BLaER1 treated with 17β-estradiol and CSF1 and Interleukin-3, amounts not matched to agents 10 nM and 100 nM (cell line): ENCODE measurements at regions not wholly inside any gene's neighbourhood (a gene's known extent, or its start where the extent isn't known, plus 50 kb on each side); places are given as distances from the start of the nearest gene placed in this dataset.

ENCODE experiments used
- H3K27ac ChIP-seq, 11 experiments: shearing (Covaris generic); formaldehyde crosslinking; 2 replicates each; pipeline ENCODE4 v1.8.1; 2022
- H3K27me3 ChIP-seq, 11 experiments: shearing (Covaris generic); formaldehyde crosslinking; 2 replicates each; pipeline ENCODE4 v1.8.1; 2022
- H3K36me3 ChIP-seq, 11 experiments: shearing (Covaris generic); formaldehyde crosslinking; 2 replicates each; pipeline ENCODE4 v1.8.1; 2022
- H3K4me1 ChIP-seq, 10 experiments: shearing (Covaris generic); formaldehyde crosslinking; 2 replicates each; pipeline ENCODE4 v1.8.1; 2022
- H3K4me2 ChIP-seq, 11 experiments: shearing (Covaris generic); formaldehyde crosslinking; 2 replicates each; pipeline ENCODE4 v1.8.1; 2022
- H3K4me3 ChIP-seq, 10 experiments: shearing (Covaris generic); formaldehyde crosslinking; 2 replicates each; pipeline ENCODE4 v1.8.1; 2022
- H3K9ac ChIP-seq, 11 experiments: shearing (Covaris generic); formaldehyde crosslinking; 2 replicates each; pipeline ENCODE4 v1.8.1; 2022
- H3K9me3 ChIP-seq, 11 experiments: shearing (Covaris generic); formaldehyde crosslinking; replicated peaks in 1 of 11; 2 replicates each; pipeline ENCODE4 v1.8.1; 2022
- H4K20me1 ChIP-seq, 11 experiments: shearing (Covaris generic); formaldehyde crosslinking; 2 replicates each; pipeline ENCODE4 v1.8.1; 2022
- Cebpa-rat ChIP-seq, 11 experiments: shearing (Covaris generic); IDR thresholded peaks; 2 replicates each; pipeline ENCODE4 v1.8.1; 2022

DNA sequence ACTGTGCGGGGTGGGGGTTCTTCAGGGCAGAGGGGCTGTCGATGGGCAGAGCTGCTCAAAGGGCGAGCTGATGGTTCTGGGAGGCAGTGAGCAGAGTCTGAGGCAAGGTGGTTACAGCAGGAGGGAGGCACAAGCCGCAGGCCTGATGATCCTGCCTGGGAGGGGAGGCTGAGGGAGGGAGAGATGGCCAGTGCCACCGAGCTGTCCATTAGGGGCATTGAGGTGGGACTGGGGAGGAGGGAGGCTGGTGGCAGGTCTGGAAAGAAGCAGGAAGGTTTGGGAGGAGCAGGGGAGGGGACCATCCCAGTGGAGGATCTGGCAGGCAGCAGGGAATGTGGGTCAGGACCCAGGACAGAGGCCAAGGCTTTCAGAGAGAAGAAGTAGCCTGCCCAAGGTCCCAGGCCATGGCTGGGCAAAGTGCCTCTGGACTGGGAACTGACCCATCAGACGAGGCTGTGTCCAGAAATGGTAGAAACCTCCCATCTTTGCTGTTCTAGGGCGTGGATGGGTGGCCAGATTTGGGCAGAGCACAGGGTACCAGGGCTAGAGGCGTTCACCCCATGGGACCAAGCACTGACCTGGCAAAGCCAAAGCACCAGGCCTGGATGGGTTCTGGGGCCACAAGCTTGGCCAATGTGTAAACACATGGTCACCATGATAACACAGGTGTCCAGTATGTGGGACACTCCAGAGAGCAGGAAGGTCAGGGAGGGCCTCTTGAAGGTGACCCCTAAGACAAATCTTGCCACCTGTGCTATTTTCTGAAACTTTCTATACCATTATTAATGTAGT, 55.5 kb downstream of the INHBB start:
- Histone ChIP-seq H3K4me1 (peaks cover 0 to 5% (median 0%) of the 10 kb centered on the region in 10 experiments; a peak in 1 of 20 replicates), H3K27me3 (no peaks in the 10 kb centered on the region), H4K20me1 (no peaks in the 10 kb centered on the region), H3K27ac (no peak overlapping the region), H3K4me3 (no peak overlapping the region), H3K4me2 (no peak overlapping the region), H3K9ac (no peak overlapping the region), H3K9me3 (no peaks in the 10 kb centered on the region), H3K36me3 (no peaks in the 10 kb centered on the region)
- no peak for TF ChIP-seq Cebpa-rat (IDR thresholded peaks at IDR 0.05)

DNA sequence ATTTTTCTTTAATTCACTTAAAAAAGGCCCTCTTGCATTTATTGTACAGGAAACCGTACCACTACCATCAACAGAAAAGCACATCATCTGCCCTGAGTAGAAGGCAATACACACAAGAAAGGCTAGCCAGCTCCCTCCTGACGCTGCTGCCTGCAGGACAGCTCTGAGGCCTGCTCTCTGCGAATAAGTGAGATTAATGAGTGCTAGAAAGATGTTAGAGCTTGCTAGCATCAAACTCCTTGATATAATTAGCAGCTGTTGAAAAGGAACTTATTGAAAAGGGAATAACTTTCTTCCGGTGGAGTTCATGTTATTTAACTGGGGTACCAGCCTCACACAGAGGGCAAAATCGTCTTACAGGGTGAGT, 56.1 kb downstream of the INHBB start:
- Histone ChIP-seq H3K36me3 (no peaks in the 10 kb centered on the region), H3K9me3 (no peaks in the 10 kb centered on the region), H3K27me3 (no peaks in the 10 kb centered on the region), H3K4me2 (no peak overlapping the region), H3K27ac (no peak overlapping the region), H3K4me3 (no peak overlapping the region), H3K4me1 (peaks cover 0 to 5% (median 0%) of the 10 kb centered on the region in 10 experiments; a peak in 1 of 20 replicates), H4K20me1 (no peaks in the 10 kb centered on the region), H3K9ac (no peak overlapping the region)
- TF ChIP-seq Cebpa-rat (IDR thresholded peaks at IDR 0.05) = no peak

DNA sequence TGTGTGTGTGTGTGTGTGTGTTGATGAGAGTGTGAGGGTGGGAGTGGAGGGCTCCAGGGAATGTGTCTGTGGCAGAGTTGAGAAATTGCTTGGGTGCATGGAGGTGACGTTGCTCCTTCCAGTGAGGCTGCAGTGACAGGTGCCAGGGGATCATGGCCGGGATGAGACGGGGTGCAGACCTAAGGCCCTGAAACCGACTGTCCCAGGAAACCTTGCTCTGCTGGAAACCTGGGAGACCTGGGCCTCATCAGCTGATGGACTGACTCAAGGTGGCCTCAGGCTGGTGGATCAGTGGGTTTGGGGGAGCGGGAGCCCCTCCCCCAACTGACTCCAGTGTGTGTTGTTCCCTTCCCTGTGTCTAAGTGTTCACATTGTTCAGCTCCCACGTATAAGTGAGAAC, 56.6 kb downstream of the INHBB start:
- Histone ChIP-seq H3K4me2 (no peak overlapping the region), H3K4me3 (no peak overlapping the region), H3K36me3 (no peaks in the 10 kb centered on the region), H3K27ac (no peak overlapping the region), H4K20me1 (no peaks in the 10 kb centered on the region), H3K4me1 (peaks cover 0 to 5% (median 0%) of the 10 kb centered on the region in 10 experiments; a peak in 1 of 20 replicates), H3K27me3 (no peaks in the 10 kb centered on the region), H3K9ac (no peak overlapping the region), H3K9me3 (no peaks in the 10 kb centered on the region)
- no peak for TF ChIP-seq Cebpa-rat (IDR thresholded peaks at IDR 0.05)

DNA sequence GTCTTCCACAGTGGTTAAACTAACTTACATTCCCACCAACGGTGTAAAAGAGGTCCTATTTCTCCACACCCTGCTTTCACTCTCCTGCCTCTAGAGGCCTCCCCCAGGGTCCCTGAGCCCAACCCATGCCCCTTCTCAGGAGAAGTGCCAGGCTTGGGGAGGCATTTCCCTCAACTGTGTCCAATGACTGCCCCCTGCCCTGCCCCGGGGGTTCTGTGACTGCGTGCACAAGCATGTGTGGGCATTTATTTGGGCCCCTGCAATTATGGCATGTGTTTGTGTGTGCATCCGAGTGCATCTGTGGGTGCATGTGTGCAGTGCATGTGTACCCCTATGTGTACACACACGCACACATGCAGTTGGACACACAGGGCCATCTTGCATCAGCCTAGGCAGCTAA, 57.3 kb downstream of the INHBB start:
- H3K4me2 ChIP-seq = no peak overlapping the region

DNA sequence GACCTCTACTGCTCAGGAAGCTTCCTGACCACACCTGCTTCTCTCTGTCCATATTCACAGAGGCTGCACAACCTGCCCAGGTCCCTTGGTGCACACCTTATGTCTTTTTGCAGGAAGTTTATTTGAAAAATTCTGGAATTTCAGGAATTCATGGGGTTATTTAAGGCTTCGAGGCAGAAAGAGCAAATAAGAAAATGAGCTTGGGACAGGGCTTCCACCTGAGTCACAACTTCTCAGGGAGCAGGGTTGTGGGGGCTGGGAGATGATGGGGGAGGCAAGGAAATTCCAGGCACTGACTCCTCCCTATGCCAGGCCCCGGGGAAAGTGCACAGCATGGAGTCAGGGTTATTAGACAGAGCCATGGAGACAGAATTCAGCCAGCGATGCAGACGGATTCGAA, 57.7 kb downstream of the INHBB start:
- no peaks in the 10 kb centered on the region for H3K27me3 ChIP-seq
- H3K27ac ChIP-seq = no peak overlapping the region
- H3K9me3 ChIP-seq = peaks cover 6 to 8% (median 7%) of the 10 kb centered on the region in 11 experiments; a peak in 17 of 22 replicates
- H4K20me1 ChIP-seq = no peaks in the 10 kb centered on the region
- H3K4me2 ChIP-seq = no peak overlapping the region
- H3K9ac ChIP-seq = no peak overlapping the region
- no peak overlapping the region for H3K4me3 ChIP-seq
- H3K36me3 ChIP-seq = no peaks in the 10 kb centered on the region
- H3K4me1 ChIP-seq = peaks cover 0 to 5% (median 0%) of the 10 kb centered on the region in 10 experiments; a peak in 1 of 20 replicates
- TF ChIP-seq Cebpa-rat (IDR thresholded peaks at IDR 0.05) = no peak

More for the DNA sequence above, 57.3 kb downstream of the INHBB start:
- Histone ChIP-seq H3K9ac (no peak overlapping the region), H3K4me3 (no peak overlapping the region), H3K27ac (no peak overlapping the region), H3K9me3 (peaks cover 2 to 4% (median 3%) of the 10 kb centered on the region in 11 experiments; a peak in 14 of 22 replicates), H4K20me1 (no peaks in the 10 kb centered on the region), H3K27me3 (no peaks in the 10 kb centered on the region), H3K4me1 (peaks cover 0 to 5% (median 0%) of the 10 kb centered on the region in 10 experiments; a peak in 1 of 20 replicates), H3K36me3 (no peaks in the 10 kb centered on the region)
- no peak for TF ChIP-seq Cebpa-rat (IDR thresholded peaks at IDR 0.05)

DNA sequence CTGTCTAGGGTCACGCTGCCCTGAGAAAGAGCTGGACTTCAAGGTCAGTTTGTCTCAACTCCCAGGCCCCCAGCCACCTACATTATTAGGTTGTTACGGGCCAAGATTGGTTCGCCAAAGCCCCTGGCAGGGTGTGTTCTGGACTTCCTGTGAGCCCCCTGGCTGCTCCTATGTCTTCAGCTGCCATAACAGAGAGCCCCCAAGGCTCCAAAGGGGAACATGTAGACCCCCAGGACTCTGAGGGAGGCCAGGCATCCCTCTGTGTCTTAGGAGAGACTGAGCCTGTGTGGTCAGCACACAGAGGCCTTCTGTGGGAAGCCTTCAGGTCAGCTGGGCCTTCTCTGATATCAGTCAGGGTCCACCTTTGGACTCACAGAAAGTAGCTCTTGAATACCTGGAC, 58.3 kb downstream of the INHBB start:
- TF ChIP-seq Cebpa-rat (IDR thresholded peaks at IDR 0.05) = no peak
- Histone ChIP-seq H3K4me3 (no peak overlapping the region), H3K4me2 (no peak overlapping the region), H3K36me3 (no peaks in the 10 kb centered on the region), H3K4me1 (peaks cover 0 to 5% (median 0%) of the 10 kb centered on the region in 10 experiments; a peak in 1 of 20 replicates), H3K27ac (no peak overlapping the region), H4K20me1 (no peaks in the 10 kb centered on the region), H3K9me3 (peaks cover 12 to 14% (median 13%) of the 10 kb centered on the region in 11 experiments; a peak in 21 of 22 replicates), H3K27me3 (no peaks in the 10 kb centered on the region), H3K9ac (no peak overlapping the region)

DNA sequence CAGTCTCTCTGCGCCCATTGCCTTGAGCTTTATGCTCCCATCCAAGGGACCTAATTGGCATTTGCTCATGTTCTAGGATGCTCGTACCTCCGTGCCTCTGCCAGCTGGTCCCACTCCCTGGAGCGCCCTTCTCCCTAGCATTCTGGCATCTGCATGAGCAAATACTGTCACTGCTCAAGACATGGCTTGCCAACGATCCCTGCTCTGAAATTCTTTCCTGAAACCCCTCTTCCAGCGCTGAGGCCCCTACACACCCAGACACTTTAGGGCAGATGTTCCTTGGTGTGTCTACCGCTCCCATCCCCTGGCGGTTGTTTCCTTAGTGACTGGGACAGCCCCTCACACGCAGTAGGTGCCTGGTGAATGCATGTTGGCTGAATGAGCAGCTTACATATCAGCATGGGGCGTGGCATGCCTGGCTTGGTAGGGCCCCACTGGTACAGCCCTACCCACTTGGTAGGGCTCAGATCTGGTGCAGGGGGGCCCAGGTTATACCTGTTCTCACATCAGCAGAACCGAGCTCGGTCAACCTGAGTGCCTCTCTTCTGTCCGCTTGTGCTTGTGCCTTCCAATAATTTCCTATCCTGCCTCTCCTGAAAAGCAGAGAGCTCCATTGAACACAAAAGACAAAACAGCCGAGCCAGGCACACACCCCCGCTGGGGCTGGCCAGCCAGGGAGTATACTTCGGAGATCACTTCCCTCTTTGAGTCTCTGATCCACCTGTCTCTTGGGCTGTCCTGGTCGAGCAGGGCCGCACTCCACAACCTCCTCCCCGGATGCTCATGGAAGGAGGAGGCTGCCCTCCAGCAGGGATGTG, 59.2 kb downstream of the INHBB start:
- no peaks in the 10 kb centered on the region for H3K36me3 ChIP-seq
- no peak overlapping the region for H3K4me3 ChIP-seq
- TF ChIP-seq Cebpa-rat (IDR thresholded peaks at IDR 0.05) = no peak
- H3K9ac ChIP-seq = no peak overlapping the region
- no peaks in the 10 kb centered on the region for H4K20me1 ChIP-seq
- no peaks in the 10 kb centered on the region for H3K27me3 ChIP-seq
- no peak overlapping the region for H3K27ac ChIP-seq
- peaks cover 0 to 5% (median 0%) of the 10 kb centered on the region in 10 experiments; a peak in 1 of 20 replicates for H3K4me1 ChIP-seq
- peaks cover 19 to 23% (median 22%) of the 10 kb centered on the region in 11 experiments; a peak in 21 of 22 replicates for H3K9me3 ChIP-seq
- H3K4me2 ChIP-seq = no peak overlapping the region

DNA sequence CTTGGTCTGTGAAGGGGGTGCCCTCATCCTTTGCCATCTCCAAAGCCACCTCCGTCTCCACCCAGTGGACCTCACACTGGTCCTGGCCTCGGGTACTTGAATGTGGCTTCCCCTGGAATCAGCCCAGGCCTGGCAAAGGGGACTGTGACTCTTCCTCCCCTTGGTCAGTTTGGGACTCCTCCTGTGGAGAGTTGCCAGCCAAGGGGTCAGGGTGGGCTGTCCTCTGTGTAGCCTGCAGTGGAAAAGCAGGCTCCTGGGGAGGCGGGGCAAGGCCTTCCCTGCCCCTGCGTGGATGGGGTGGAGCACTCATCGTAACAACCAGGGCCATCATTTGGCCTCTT, 59.8 kb downstream of the INHBB start:
- no peaks in the 10 kb centered on the region for H3K27me3 ChIP-seq
- H3K36me3 ChIP-seq = no peaks in the 10 kb centered on the region
- H3K27ac ChIP-seq = no peak overlapping the region
- H3K4me1 ChIP-seq = 0 out of 20 replicates have a peak, but pooled peaks cover 0 to under 1% (median 0%) of the 10 kb centered on the region in 10 experiments
- H4K20me1 ChIP-seq = no peaks in the 10 kb centered on the region
- peaks cover 21 to 29% (median 26%) of the 10 kb centered on the region in 11 experiments; a peak in 21 of 22 replicates for H3K9me3 ChIP-seq
- H3K9ac ChIP-seq = no peak overlapping the region
- TF ChIP-seq Cebpa-rat (IDR thresholded peaks at IDR 0.05) = no peak
- H3K4me3 ChIP-seq = no peak overlapping the region
- no peak overlapping the region for H3K4me2 ChIP-seq

DNA sequence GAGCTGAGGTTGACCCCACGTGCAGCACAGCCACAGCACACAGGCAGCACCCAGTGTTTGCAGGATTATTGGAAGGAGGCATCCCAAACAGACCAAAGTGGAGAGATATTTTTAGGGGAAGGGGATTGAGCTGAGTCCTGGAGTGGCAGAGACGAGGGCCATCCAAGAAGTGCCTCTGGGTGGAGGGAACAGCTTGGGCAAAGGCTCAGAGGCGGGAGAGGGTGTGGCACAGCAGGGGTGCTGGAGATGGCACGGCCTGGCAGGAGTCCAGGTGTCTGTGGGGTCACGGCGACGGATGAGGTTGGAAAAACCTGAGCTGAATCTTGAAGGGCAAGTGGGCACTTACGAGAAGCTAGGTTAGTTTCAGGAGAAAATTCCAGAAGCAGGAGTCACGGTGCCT, 60.6 kb downstream of the INHBB start:
- no peak for TF ChIP-seq Cebpa-rat (IDR thresholded peaks at IDR 0.05)
- no peak overlapping the region for H3K9ac ChIP-seq
- no peaks in the 10 kb centered on the region for H3K36me3 ChIP-seq

More for the DNA sequence above, 60.6 kb downstream of the INHBB start:
- Histone ChIP-seq H3K4me2 (no peak overlapping the region), H3K27me3 (no peaks in the 10 kb centered on the region), H3K4me3 (no peak overlapping the region), H3K9me3 (peaks cover 21 to 37% (median 28%) of the 10 kb centered on the region in 11 experiments), H4K20me1 (no peaks in the 10 kb centered on the region), H3K4me1 (no peaks in the 10 kb centered on the region), H3K27ac (no peak overlapping the region)
